Tibial nerve (tissue), 3 donors: ENCODE measurements at regions not wholly inside any gene's neighbourhood (a gene's known extent, or its start where the extent isn't known, plus 50 kb on each side); places are given as distances from the start of the nearest gene placed in this dataset.
A peak's percentile ranks its signal among the peaks of the same experiment; 100 is the strongest.

Experiments used
- POLR2A ChIP-seq, 2 donors: fragments of 450-650 bp; IDR thresholded peaks; one replicate each; pipeline ENCODE4 v1.6.1; 2017; ENCODE audit warnings: antibody characterized with exemption in 2 of 2, mild to moderate bottlenecking in 2 of 2, moderate library complexity in 2 of 2
- TF ChIP-seq, protein P1 (sequence below), 5 experiments: fragments of 200-600 bp in 3 of 5; fragments of 450-650 bp in 2 of 5; sonication (generic) in 3 of 5; IDR thresholded peaks; one replicate each; pipeline ENCODE4 v1.5.1; 2016 to 2019; ENCODE audit warnings: antibody characterized with exemption in 5 of 5, mild to moderate bottlenecking in 3 of 5, moderate library complexity in 2 of 5

DNA sequence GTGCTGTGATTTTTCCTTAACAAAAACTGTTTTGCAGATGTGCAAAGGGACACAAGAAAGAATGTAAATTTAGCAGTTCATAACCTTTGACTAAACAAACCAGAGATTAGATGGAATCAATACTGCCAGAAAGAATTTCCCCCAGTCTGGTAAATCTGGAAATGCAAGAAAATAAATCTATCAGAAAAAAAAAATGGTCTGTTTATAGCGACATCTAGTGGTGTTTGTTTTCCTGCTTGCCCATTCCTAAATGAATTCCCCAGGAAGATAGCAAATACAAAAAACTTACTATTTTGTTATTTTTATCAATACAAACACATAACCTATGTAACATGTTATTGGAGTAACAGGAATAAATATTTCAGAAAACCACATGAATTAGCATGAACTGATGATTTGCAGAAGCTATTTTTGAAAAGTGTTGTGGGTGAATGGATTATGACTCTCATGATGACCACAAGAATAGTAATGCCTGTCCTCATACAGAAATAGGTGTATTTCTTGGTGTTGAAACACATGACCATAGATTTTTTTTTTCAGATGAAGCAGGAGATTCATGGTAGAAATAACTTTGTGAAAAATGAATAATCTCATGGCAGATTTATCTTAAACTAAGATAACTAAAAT, 1703.8 kb downstream of the MAT2B start:
- TF ChIP-seq, protein P1, sequence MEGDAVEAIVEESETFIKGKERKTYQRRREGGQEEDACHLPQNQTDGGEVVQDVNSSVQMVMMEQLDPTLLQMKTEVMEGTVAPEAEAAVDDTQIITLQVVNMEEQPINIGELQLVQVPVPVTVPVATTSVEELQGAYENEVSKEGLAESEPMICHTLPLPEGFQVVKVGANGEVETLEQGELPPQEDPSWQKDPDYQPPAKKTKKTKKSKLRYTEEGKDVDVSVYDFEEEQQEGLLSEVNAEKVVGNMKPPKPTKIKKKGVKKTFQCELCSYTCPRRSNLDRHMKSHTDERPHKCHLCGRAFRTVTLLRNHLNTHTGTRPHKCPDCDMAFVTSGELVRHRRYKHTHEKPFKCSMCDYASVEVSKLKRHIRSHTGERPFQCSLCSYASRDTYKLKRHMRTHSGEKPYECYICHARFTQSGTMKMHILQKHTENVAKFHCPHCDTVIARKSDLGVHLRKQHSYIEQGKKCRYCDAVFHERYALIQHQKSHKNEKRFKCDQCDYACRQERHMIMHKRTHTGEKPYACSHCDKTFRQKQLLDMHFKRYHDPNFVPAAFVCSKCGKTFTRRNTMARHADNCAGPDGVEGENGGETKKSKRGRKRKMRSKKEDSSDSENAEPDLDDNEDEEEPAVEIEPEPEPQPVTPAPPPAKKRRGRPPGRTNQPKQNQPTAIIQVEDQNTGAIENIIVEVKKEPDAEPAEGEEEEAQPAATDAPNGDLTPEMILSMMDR (IDR thresholded peaks at IDR 0.05), result peak; percentile 30 to 59 (median 45)
- no peak for TF ChIP-seq POLR2A (IDR thresholded peaks at IDR 0.05)
